Stimulated activated naive CD4-positive, alpha-beta T cell treated with Interleukin-2 at 50 U/mL for 16 hours (primary cell): ENCODE measurements at regions not wholly inside any gene's neighbourhood (a gene's known extent, or its start where the extent isn't known, plus 50 kb on each side); places are given as distances from the start of the nearest gene placed in this dataset.
"Not testable (repeated sequence)": the region's sequence is repeated elsewhere in the genome, so short reads cannot be mapped to it uniquely, and the experiment has no call there.

Experiments
- DNase-seq: peaks from one replicate; lab custom pipeline; 2025; lab: John Stamatoyannopoulos, UW

DNA sequence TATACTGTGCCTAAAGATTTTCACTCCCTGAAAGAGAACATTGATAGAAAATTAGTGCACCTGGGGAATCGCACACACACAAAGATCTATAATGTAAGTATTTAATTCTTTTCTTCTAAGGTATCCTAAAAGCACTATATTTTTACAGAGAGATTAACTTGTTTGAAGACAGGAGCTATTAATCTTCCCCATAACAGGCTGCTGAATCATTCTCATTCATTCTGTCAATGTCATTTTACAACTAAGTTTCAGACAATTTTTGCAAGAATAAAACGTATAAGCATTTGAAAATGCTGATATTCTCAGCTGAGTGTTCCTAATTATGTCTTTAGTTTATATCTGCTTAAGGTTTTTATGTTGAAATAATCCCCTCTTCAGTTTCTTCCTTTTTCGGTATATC lies 776.7 kb downstream of the NXPH1 start:
- no peak for DNase-seq

- no peak for DNase-seq
These were observed 783.8 kb downstream of the NXPH1 start for GRCh38 chr7:9217204-9217603.

GRCh38 chr7:9226500-9226899 lies 793.1 kb downstream of the NXPH1 start:
- DNase-seq = no peak

DNA sequence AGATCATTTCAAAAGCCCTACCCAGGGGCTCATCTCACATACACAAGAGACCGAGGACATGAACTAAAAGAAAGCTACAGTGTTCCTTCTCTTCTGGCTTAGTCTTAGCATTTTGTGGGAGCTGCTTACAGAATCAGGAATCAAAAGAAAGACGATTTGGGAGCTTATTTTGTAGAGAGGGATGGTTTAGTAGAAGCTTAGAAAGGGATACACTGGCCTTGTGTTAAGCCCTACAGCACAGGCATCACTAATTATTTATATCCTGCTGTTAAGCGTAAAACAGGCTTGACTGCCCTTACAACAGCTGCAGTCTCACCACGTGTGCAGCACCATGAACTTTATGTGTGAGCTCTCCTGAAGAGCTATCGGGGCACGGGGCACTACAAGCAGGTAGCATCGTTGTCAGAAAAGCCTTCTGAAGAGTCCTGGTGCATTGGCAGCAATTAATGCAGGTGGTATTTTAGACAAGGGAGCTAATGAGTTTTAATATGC lies 798.3 kb downstream of the NXPH1 start:
- no peak for DNase-seq

- no peak for DNase-seq
These were observed 806.6 kb downstream of the NXPH1 start for GRCh38 chr7:9240001-9240400.

GRCh38 chr7:9241826-9242225 lies 808.4 kb downstream of the NXPH1 start:
- DNase-seq = no peak

GRCh38 chr7:9242636-9243035 lies 809.2 kb downstream of the NXPH1 start:
- no peak for DNase-seq

- no peak for DNase-seq
These were observed 817.5 kb downstream of the NXPH1 start for GRCh38 chr7:9250876-9251275.

DNA sequence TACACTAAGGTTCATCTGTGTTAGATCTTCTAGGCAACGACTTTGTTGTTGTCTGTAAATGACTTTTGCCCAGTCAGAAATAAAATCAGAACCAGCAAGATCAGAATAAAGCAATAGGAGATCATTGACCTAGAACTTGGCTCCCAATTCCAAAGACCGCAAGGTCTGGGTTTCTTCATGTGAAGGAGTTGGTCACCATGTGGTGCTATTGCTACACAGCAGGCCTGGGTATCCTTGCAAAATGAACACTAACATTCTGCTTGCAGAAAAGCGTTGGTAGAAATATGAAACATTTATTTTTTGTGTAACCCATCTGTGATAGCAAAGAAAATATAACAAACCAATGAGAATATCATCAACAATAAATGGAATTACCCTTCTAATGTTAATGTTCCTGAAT lies 831.0 kb downstream of the NXPH1 start:
- DNase-seq = no peak

GRCh38 chr7:9280088-9280487 lies 846.7 kb downstream of the NXPH1 start:
- no peak for DNase-seq

DNA sequence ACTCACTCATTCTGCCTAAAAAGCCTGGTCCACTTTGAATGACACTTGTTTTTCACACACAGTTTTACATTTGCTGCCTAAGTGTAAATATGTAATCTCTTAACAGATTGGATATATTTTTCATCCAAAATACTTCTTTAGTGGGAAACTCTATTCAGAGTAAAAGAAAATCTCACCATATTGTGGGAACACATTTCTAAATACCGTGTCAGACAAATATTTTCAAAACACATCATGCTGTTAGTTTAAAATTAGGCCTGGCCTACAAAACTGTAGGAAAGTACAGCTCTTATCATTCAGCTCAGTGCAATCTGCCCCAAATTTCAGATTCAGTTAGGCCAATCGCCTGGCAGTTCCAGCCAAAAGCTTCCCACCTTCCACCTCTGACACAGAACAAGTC lies 849.8 kb downstream of the NXPH1 start:
- no peak for DNase-seq

- DNase-seq = no peak
These were observed 869.0 kb downstream of the NXPH1 start for GRCh38 chr7:9302436-9302835.

- no peak for DNase-seq
These were observed 873.7 kb downstream of the NXPH1 start for GRCh38 chr7:9307131-9307530.

GRCh38 chr7:9324513-9324912 lies 891.1 kb downstream of the NXPH1 start:
- DNase-seq = no peak

DNA sequence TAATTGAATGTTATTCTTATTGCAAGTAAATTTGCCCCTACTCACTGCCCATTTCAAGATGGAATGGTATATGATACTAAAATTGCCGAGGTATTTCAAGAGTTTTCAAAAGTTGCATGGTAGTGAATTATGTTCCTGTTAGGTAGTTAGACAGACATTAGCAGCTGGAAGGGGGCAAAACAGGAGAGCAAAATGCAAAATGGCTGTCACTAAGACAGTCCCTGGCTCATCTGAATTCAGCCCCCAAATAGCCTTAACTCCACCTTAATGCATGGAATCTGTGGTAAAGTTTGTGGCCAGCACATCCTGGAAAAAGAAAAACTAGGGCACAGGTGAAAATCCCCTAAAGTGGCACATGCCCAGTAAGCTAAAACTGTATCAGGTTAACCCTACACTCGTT lies 894.9 kb downstream of the NXPH1 start:
- no peak for DNase-seq

DNA sequence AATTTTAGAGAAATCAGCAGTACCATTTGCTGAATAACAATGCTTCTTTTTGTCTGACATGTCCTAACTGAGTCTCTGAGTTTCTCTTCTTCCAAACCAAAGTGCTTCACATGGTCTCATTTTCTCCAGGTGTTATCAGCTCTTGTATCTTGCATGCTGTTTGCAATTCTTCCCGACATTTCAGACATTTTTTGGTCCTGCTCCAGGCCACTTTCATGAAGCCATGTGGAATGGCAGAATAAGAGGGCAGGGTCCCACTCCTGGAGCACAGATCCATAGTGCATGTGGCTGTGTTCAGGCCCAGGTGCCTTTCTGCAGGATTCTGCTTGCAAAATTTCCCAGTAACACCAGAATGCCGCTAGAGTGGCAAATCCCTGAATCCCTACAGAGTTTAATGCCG lies 916.2 kb downstream of the NXPH1 start:
- no peak for DNase-seq

DNA sequence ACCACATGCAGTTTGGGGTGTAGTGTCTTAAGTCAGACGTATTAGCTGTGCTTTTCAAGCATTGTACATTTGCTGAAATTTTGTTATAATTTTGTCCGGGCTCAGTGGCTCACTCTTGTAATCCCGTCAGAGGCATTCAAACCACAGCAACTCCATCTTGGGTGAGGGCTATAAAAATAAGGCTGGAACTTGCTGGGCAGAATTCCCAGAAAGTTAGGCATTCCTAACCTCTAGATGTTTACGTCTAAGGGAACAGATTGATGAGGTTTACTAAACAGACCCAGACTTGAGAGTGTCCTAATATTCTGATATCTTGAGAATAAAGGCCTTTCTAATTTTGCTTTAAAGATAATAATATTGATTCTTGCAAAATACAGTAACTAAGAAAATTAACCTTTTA lies 957.8 kb downstream of the NXPH1 start:
- DNase-seq = no peak

GRCh38 chr7:9391984-9392383 lies 958.6 kb downstream of the NXPH1 start:
- DNase-seq = no peak

DNA sequence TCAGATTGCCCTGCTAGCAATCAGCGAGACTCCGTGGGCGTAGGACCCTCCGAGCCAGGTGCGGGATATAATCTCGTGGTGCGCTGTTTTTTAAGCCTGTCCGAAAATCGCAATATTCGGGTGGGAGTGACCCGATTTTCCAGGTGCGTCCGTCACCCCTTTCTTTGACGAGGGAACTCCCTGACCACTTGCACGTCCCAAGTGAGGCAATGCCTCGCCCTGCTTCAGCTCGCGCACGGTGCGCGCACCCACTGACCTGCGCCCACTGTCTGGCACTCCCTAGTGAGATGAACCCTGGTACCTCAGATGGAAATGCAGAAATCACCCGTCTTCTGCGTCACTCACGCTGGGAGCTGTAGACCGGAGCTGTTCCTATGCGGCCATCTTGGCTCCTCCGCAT lies 971.0 kb downstream of the NXPH1 start:
- DNase-seq = not testable (repeated sequence)

- DNase-seq = no peak
These were observed 974.4 kb downstream of the NXPH1 start for GRCh38 chr7:9407816-9408215.

GRCh38 chr7:9453521-9453920 lies 1020.1 kb downstream of the NXPH1 start:
- DNase-seq = no peak

DNA sequence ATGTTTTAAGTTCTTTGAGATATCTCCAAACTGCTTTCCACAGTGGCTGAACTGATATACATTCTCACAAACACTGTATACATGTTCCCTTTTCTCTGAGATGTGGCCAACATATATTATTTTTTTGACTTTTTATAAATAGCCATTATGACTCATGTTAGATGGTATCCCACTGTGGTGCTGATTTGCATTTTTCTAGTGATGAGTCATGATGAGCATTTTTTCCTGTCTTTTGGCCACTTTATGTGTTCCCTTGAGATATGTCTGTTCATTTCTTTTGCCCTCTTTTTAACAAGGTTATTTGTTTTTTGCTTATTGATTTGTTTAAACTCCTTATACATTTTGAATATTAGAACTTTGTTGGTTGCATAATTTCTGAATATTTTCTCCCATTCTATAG lies 1055.1 kb downstream of the NXPH1 start:
- DNase-seq = no peak

- no peak for DNase-seq
These were observed 1064.9 kb downstream of the NXPH1 start for GRCh38 chr7:9498303-9498702.

- no peak for DNase-seq
These were observed 1068.9 kb downstream of the NXPH1 start for GRCh38 chr7:9502269-9502668.

- DNase-seq = no peak
These were observed 1071.3 kb downstream of the NXPH1 start for GRCh38 chr7:9504678-9505077.
